ENCODE measurements at regions not wholly inside any gene's neighbourhood (a gene's known extent, or its start where the extent isn't known, plus 50 kb on each side); places are given as distances from the start of the nearest gene placed in this dataset.
"Not testable (repeated sequence)": the region's sequence is repeated elsewhere in the genome, so short reads cannot be mapped to it uniquely, and the experiment has no call there.

- Histone ChIP-seq H3K4me1 (ENCODE audit: insufficient read depth, insufficient read length) (no peaks in the 10 kb centered on the region), H3K36me3 (ENCODE audit: insufficient read depth, insufficient read length, low read length) (no peaks in the 10 kb centered on the region), H3K27me3 (ENCODE audit: insufficient read depth, insufficient read length) (no peaks in the 10 kb centered on the region), H3K9ac (ENCODE audit: insufficient read length, low read depth) (no peak overlapping the region), H3K9me3 (ENCODE audit: insufficient read depth, low read length) (no peaks in the 10 kb centered on the region), H3K4me3 (ENCODE audit: insufficient read length, low read depth) (no peak overlapping the region)
- TF ChIP-seq SUZ12 (IDR thresholded peaks at IDR 0.05; ENCODE audit: extremely low read depth, insufficient read depth, insufficient read length) (no peak), ZNF274 (IDR thresholded peaks at IDR 0.05; ENCODE audit: low read depth, low read length) (no peak), YY1 (IDR thresholded peaks at IDR 0.05; ENCODE audit: insufficient read depth, insufficient read length) (no peak)
- DNase-seq (ENCODE audit: low read depth, low spot score), result no peak
These were observed 479.4 kb upstream of the CBLB start for GRCh38 chr3:106348139-106348690.

- Histone ChIP-seq H3K9me3 (ENCODE audit: insufficient read depth, low read length) (no peaks in the 10 kb centered on the region), H3K36me3 (ENCODE audit: insufficient read depth, insufficient read length, low read length) (no peaks in the 10 kb centered on the region), H3K4me3 (ENCODE audit: insufficient read length, low read depth) (no peak overlapping the region), H3K9ac (ENCODE audit: insufficient read length, low read depth) (no peak overlapping the region), H3K27me3 (ENCODE audit: insufficient read depth, insufficient read length) (no peaks in the 10 kb centered on the region), H3K4me1 (ENCODE audit: insufficient read depth, insufficient read length) (no peaks in the 10 kb centered on the region)
- DNase-seq (ENCODE audit: low read depth, low spot score), result no peak
- TF ChIP-seq ZNF274 (IDR thresholded peaks at IDR 0.05; ENCODE audit: low read depth, low read length) (no peak), YY1 (IDR thresholded peaks at IDR 0.05; ENCODE audit: insufficient read depth, insufficient read length) (no peak), SUZ12 (IDR thresholded peaks at IDR 0.05; ENCODE audit: extremely low read depth, insufficient read depth, insufficient read length) (no peak)
These were observed 480.5 kb upstream of the CBLB start for GRCh38 chr3:106349191-106349881.

- H3K9ac ChIP-seq (ENCODE audit: insufficient read length, low read depth), result no peak overlapping the region
- H3K9me3 ChIP-seq (ENCODE audit: insufficient read depth, low read length), result peaks cover 5% of the 10 kb centered on the region; the same call in 1 of the 2 replicates
- H3K27me3 ChIP-seq (ENCODE audit: insufficient read depth, insufficient read length), result no peaks in the 10 kb centered on the region
- no peaks in the 10 kb centered on the region for H3K36me3 ChIP-seq (ENCODE audit: insufficient read depth, insufficient read length, low read length)
- no peak for DNase-seq (ENCODE audit: low read depth, low spot score)
- peaks cover 4% of the 10 kb centered on the region for H3K4me1 ChIP-seq (ENCODE audit: insufficient read depth, insufficient read length)
- TF ChIP-seq YY1 (IDR thresholded peaks at IDR 0.05; ENCODE audit: insufficient read depth, insufficient read length) (no peak), SUZ12 (IDR thresholded peaks at IDR 0.05; ENCODE audit: extremely low read depth, insufficient read depth, insufficient read length) (no peak), ZNF274 (IDR thresholded peaks at IDR 0.05; ENCODE audit: low read depth, low read length) (no peak)
- H3K4me3 ChIP-seq (ENCODE audit: insufficient read length, low read depth), result no peak overlapping the region
These were observed 487.1 kb upstream of the CBLB start for GRCh38 chr3:106355873-106356272.

- no peaks in the 10 kb centered on the region for H3K36me3 ChIP-seq (ENCODE audit: insufficient read depth, insufficient read length, low read length)
- H3K27me3 ChIP-seq (ENCODE audit: insufficient read depth, insufficient read length), result no peaks in the 10 kb centered on the region
- TF ChIP-seq ZNF274 (IDR thresholded peaks at IDR 0.05; ENCODE audit: low read depth, low read length), result no peak
- no peak for TF ChIP-seq YY1 (IDR thresholded peaks at IDR 0.05; ENCODE audit: insufficient read depth, insufficient read length)
- H3K4me1 ChIP-seq (ENCODE audit: insufficient read depth, insufficient read length), result peaks cover 4% of the 10 kb centered on the region
- DNase-seq (ENCODE audit: low read depth, low spot score), result no peak
- H3K4me3 ChIP-seq (ENCODE audit: insufficient read length, low read depth), result no peak overlapping the region
- no peak overlapping the region for H3K9ac ChIP-seq (ENCODE audit: insufficient read length, low read depth)
- peaks cover 5% of the 10 kb centered on the region; the same call in 1 of the 2 replicates for H3K9me3 ChIP-seq (ENCODE audit: insufficient read depth, low read length)
These were observed 490.9 kb upstream of the CBLB start for GRCh38 chr3:106359692-106360091.

- not testable (repeated sequence) for DNase-seq (ENCODE audit: low read depth, low spot score); H3K9ac ChIP-seq (ENCODE audit: insufficient read length, low read depth); H3K4me3 ChIP-seq (ENCODE audit: insufficient read length, low read depth); H3K9me3 ChIP-seq (ENCODE audit: insufficient read depth, low read length); H3K36me3 ChIP-seq (ENCODE audit: insufficient read depth, insufficient read length, low read length); H3K27me3 ChIP-seq (ENCODE audit: insufficient read depth, insufficient read length); H3K4me1 ChIP-seq (ENCODE audit: insufficient read depth, insufficient read length)
These were observed 492.1 kb upstream of the CBLB start for GRCh38 chr3:106360901-106361300.

GRCh38 chr3:106364477-106364876 is 495.7 kb upstream of the CBLB start:
- H3K4me3 ChIP-seq (ENCODE audit: insufficient read length, low read depth), result no peak overlapping the region
- DNase-seq (ENCODE audit: low read depth, low spot score), result no peak
- H3K36me3 ChIP-seq (ENCODE audit: insufficient read depth, insufficient read length, low read length), result no peaks in the 10 kb centered on the region

GRCh38 chr3:106365061-106365691 is 496.4 kb upstream of the CBLB start:
- Histone ChIP-seq H3K4me3 (ENCODE audit: insufficient read length, low read depth) (no peak overlapping the region), H3K9ac (ENCODE audit: insufficient read length, low read depth) (no peak overlapping the region), H3K9me3 (ENCODE audit: insufficient read depth, low read length) (no peaks in the 10 kb centered on the region), H3K4me1 (ENCODE audit: insufficient read depth, insufficient read length) (no peaks in the 10 kb centered on the region), H3K36me3 (ENCODE audit: insufficient read depth, insufficient read length, low read length) (no peaks in the 10 kb centered on the region), H3K27me3 (ENCODE audit: insufficient read depth, insufficient read length) (no peaks in the 10 kb centered on the region)
- DNase-seq (ENCODE audit: low read depth, low spot score), result no peak
- no peak for TF ChIP-seq ZNF274 (IDR thresholded peaks at IDR 0.05; ENCODE audit: low read depth, low read length)
- TF ChIP-seq YY1 (IDR thresholded peaks at IDR 0.05; ENCODE audit: insufficient read depth, insufficient read length), result no peak
- TF ChIP-seq SUZ12 (IDR thresholded peaks at IDR 0.05; ENCODE audit: extremely low read depth, insufficient read depth, insufficient read length), result no peak

More at GRCh38 chr3:106364477-106364876, 495.7 kb upstream of the CBLB start:
- Histone ChIP-seq H3K27me3 (ENCODE audit: insufficient read depth, insufficient read length) (no peaks in the 10 kb centered on the region), H3K9me3 (ENCODE audit: insufficient read depth, low read length) (no peaks in the 10 kb centered on the region), H3K9ac (ENCODE audit: insufficient read length, low read depth) (no peak overlapping the region), H3K4me1 (ENCODE audit: insufficient read depth, insufficient read length) (no peaks in the 10 kb centered on the region)
- TF ChIP-seq SUZ12 (IDR thresholded peaks at IDR 0.05; ENCODE audit: extremely low read depth, insufficient read depth, insufficient read length) (no peak), YY1 (IDR thresholded peaks at IDR 0.05; ENCODE audit: insufficient read depth, insufficient read length) (no peak), ZNF274 (IDR thresholded peaks at IDR 0.05; ENCODE audit: low read depth, low read length) (no peak)
